NT2/D1 (cell line): ENCODE measurements at regions not wholly inside any gene's neighbourhood (a gene's known extent, or its start where the extent isn't known, plus 50 kb on each side); places are given as distances from the start of the nearest gene placed in this dataset.

ENCODE experiments used
- SUZ12 ChIP-seq: IDR thresholded peaks from 2 replicates; pipeline ENCODE4 v1.6.1; 2011; ENCODE audit not compliant: insufficient read length, insufficient read depth; ENCODE audit errors: extremely low read depth
- YY1 ChIP-seq: IDR thresholded peaks from 2 replicates; pipeline ENCODE4 v1.6.1; 2011; ENCODE audit not compliant: insufficient read length, insufficient read depth

GRCh38 chr13:111955412-111956065 lies 111.4 kb upstream of the SOX1 start:
- TF ChIP-seq YY1 (no peak), SUZ12 (no peak)
